Body of pancreas (tissue), 4 donors: ENCODE measurements at regions not wholly inside any gene's neighbourhood (a gene's known extent, or its start where the extent isn't known, plus 50 kb on each side); places are given as distances from the start of the nearest gene placed in this dataset.

ENCODE experiments used
- ATAC-seq: fragments of 150-250 bp; one replicate; pipeline ENCODE4 v1.9.1; 2016
- DNase-seq, 4 donors: peaks; one replicate each; pipeline ENCODE4 v3.0.0-alpha.2; 2019
- H3K27ac ChIP-seq, 4 donors: fragments of 200-600 bp; sonication (generic); 1 replicate in 3 of 4; 2 replicates in 1 of 4; pipeline versions ENCODE4 v1.5.1 to v1.6.1; 2016 to 2019; ENCODE audit warnings: mild to moderate bottlenecking in 1 of 4, mixed read lengths in 1 of 4, moderate library complexity in 1 of 4
- H3K27me3 ChIP-seq, 2 donors: fragments of 200-600 bp; sonication (generic); one replicate each; pipeline ENCODE4 v1.6.0; 2016; ENCODE audit warnings: mild to moderate bottlenecking in 1 of 2
- H3K36me3 ChIP-seq, 2 donors: fragments of 200-600 bp; sonication (generic); replicated peaks in 1 of 2; 2 replicates each; pipeline ENCODE4 v1.5.1; 2016; ENCODE audit warnings: low read depth in 2 of 2; ENCODE audit not compliant: insufficient read depth in 1 of 2
- H3K4me1 ChIP-seq: fragments of 200-600 bp; sonication (generic); one replicate; pipeline ENCODE4 v1.6.0; 2016
- H3K4me3 ChIP-seq, 2 donors: fragments of 200-600 bp; sonication (generic); 1 replicate in 1 of 2; 2 replicates in 1 of 2; pipeline ENCODE4 v1.5.1; 2016 to 2019
- H3K9me3 ChIP-seq, 3 donors: fragments of 200-600 bp; sonication (generic); 1 replicate in 2 of 3; 2 replicates in 1 of 3; pipeline ENCODE4 v1.5.1; 2016
- CTCF ChIP-seq, 7 experiments: fragments of 450-650 bp in 4 of 7; fragments of 200-600 bp in 3 of 7; sonication (generic) in 3 of 7; IDR thresholded peaks; one replicate each; pipeline ENCODE4 v1.5.1; 2016 to 2019; ENCODE audit warnings: antibody characterized with exemption in 7 of 7
- POLR2A ChIP-seq, 3 donors: fragments of 450-650 bp; IDR thresholded peaks; one replicate each; pipeline ENCODE4 v1.6.1; 2016; ENCODE audit warnings: antibody characterized with exemption in 3 of 3, mild to moderate bottlenecking in 2 of 3
- WGBS, 2 donors: methylation state at CpG; one replicate each; pipeline ENCODE4 v1.1.5; 2017; 5-methylcytosine and 5-hydroxymethylcytosine counted together
- intact Hi-C: fragments of 100-400 bp; cut with DNase I; formaldehyde crosslinking; loops from one replicate; pipeline ENCODE4 v1.15.1; 2023

GRCh38 chr9:108001237-108001636 is 511.7 kb upstream of the KLF4 start:
- TF ChIP-seq POLR2A (IDR thresholded peaks at IDR 0.05) (no peak), CTCF (IDR thresholded peaks at IDR 0.05) (no peak)
- intact Hi-C loops, result no loop called here
- Histone ChIP-seq H3K9me3 (no peaks in the 10 kb centered on the region), H3K27ac (no peak overlapping the region), H3K4me3 (no peak overlapping the region), H3K36me3 (no peaks in the 10 kb centered on the region), H3K27me3 (no peaks in the 10 kb centered on the region), H3K4me1 (no peaks in the 10 kb centered on the region)
- DNase-seq (no peak), ATAC-seq (no peak)
- 58 to 62% methylated on average over 4 of the region's 4 CpGs for WGBS, 2 donors

DNA sequence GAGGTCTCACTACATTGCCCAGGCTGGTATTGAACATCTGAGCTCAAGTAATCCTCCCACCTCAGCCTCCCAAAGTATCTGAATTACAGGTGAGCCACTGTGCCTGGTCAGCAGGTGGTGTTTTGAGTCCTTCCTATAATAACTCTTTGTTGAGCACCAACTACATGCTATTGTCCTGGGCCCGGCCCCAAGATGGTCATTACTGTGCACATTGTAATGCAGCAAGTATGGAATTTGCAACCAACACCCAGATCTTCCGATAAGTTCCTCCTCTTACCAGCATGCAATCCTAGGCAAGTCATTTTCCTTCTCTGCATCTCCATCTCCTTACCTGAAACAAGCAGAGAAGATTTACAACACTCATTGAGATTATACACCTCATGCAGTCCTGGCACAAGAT is 510.3 kb upstream of the KLF4 start:
- TF ChIP-seq CTCF (IDR thresholded peaks at IDR 0.05), result no peak
- no peak for TF ChIP-seq POLR2A (IDR thresholded peaks at IDR 0.05)
- 63 to 83% methylated on average over 2 of the region's 2 CpGs for WGBS, 2 donors

DNA sequence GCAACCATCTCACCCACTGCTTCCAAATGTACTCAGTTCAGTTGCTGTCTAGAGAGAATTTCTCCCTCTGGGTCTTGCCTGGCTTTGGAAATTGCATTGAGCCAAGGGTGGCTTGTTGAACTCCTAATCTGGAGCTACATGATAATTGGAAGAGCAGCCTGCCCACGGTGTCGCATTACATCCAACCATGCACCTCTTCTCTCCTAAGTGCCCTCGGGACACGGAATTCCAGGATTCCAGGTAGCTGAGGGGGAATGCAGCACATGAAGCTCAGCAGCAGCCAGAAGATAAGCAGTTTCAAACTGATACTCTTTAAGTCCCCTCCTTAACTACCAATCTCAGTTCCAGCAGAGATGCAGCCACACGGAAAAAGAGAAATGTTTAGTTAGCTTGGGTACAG is 509.4 kb upstream of the KLF4 start:
- Histone ChIP-seq H3K27ac (no peak overlapping the region), H3K9me3 (no peaks in the 10 kb centered on the region), H3K4me3 (no peak overlapping the region), H3K36me3 (no peaks in the 10 kb centered on the region), H3K27me3 (no peaks in the 10 kb centered on the region), H3K4me1 (no peaks in the 10 kb centered on the region)
- ATAC-seq (no peak), DNase-seq (no peak)
- 15 to 18% methylated on average over 5 of the region's 5 CpGs for WGBS, 2 donors
- intact Hi-C loops, result no loop called here
- no peak for TF ChIP-seq CTCF (IDR thresholded peaks at IDR 0.05)
- no peak for TF ChIP-seq POLR2A (IDR thresholded peaks at IDR 0.05)

More for the DNA sequence above, 510.3 kb upstream of the KLF4 start:
- Histone ChIP-seq H3K27me3 (no peaks in the 10 kb centered on the region), H3K4me3 (no peak overlapping the region), H3K27ac (no peak overlapping the region), H3K36me3 (no peaks in the 10 kb centered on the region), H3K9me3 (no peaks in the 10 kb centered on the region), H3K4me1 (no peaks in the 10 kb centered on the region)
- DNase-seq, result no peak
- intact Hi-C loops, result no loop called here
- no peak for ATAC-seq

GRCh38 chr9:107994648-107995047 is 505.1 kb upstream of the KLF4 start:
- no peaks in the 10 kb centered on the region for H3K36me3 ChIP-seq
- no peak overlapping the region for H3K27ac ChIP-seq
- ATAC-seq (no peak), DNase-seq (no peak)
- TF ChIP-seq CTCF (IDR thresholded peaks at IDR 0.05) (no peak), POLR2A (IDR thresholded peaks at IDR 0.05) (no peak)
- no peaks in the 10 kb centered on the region for H3K9me3 ChIP-seq
- 55 to 76% methylated on average over 2 of the region's 2 CpGs for WGBS, 2 donors
- no peaks in the 10 kb centered on the region for H3K4me1 ChIP-seq
- intact Hi-C loops, result no loop called here
- no peaks in the 10 kb centered on the region for H3K27me3 ChIP-seq
- H3K4me3 ChIP-seq, result no peak overlapping the region

DNA sequence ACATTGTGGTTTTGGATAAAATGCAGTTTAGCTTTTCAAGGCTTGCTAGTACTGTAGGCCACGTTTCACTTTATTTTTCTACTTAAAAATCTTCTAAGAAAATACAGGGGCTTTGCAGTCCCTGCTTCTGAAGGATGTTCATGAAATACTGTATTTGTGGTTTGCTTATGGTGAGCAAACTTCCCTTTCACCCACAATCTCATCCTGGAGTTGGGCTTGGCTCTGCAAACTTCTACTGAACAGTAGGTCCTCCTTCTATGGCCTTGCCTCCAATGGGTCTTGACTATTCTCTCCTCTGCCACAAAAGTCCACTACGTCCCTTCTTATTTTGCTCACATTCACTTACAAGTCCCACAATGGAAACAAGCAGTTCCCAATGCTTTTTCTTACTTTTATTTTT is 502.7 kb upstream of the KLF4 start:
- Histone ChIP-seq H3K4me3 (no peak overlapping the region), H3K9me3 (no peaks in the 10 kb centered on the region), H3K27ac (no peak overlapping the region), H3K27me3 (no peaks in the 10 kb centered on the region), H3K4me1 (no peaks in the 10 kb centered on the region), H3K36me3 (no peaks in the 10 kb centered on the region)
- TF ChIP-seq POLR2A (IDR thresholded peaks at IDR 0.05) (no peak), CTCF (IDR thresholded peaks at IDR 0.05) (no peak)
- DNase-seq (no peak), ATAC-seq (no peak)
- WGBS, 2 donors, result 65 to 74% methylated on average over 2 of the region's 2 CpGs
- intact Hi-C loops, result no loop called here
